ENCODE measurements at regions not wholly inside any gene's neighbourhood (a gene's known extent, or its start where the extent isn't known, plus 50 kb on each side); places are given as distances from the start of the nearest gene placed in this dataset.
A peak's percentile ranks its signal among the peaks of the same experiment; 100 is the strongest.

DNA sequence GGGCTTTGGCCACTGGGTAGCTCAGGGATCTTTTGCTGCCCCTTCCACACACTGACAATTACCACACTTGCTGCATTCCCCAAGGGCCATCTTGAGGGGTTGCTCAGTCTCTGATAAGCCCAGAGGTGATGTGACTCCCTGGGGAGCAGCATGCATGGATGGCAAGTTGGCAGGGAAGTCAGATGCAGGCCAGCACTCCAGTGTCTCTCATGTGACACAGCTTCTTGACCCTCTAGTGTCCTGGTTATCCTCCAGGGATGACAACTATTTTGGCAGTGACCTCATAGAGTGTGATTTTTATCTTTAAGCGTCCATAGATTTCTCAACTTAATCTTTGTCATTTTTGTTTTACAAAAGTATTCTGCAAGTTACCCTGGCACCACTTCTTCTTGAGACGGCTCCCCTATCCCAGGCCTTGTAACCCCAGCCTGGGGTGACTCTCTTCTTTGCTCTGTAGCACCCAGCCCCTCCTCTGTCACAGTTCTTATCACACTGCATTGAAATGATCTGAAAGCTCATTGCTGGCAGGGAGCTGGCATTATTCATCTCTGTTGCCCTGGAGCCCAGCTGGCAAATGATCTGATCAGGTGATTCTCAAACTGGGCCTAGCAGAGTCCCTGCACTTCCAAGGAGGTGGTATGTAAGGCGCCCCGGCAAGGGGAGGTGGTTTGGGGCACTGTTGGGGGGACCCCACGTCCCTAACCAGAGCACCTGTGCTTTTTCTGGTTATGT is 72.6 kb downstream of the TENT5C start:
- H3K14ac ChIP-seq (replicated peaks; ENCODE audit: low read depth, low read length), result no peak overlapping the region
- H3K9me3 ChIP-seq (ENCODE audit: control insufficient read depth, insufficient read depth, low read length), result no peaks in the 10 kb centered on the region
- 100% methylated on average over 1 of the region's 5 CpGs; no CpG with 5 or more reads in 1 of the 2 experiments for WGBS, 2 experiments (ENCODE audit: extremely low coverage in 2 of 2, insufficient read length in 1 of 2)
- no peak overlapping the region for H2BK5ac ChIP-seq (ENCODE audit: low read depth, low read length, poor library complexity, severe bottlenecking)
- dilution Hi-C loops (cut with HindIII; ENCODE audit: low sequenced_read_pairs, unreplicated experiment), result no loop called here
- H3K27me3 ChIP-seq (ENCODE audit: control insufficient read depth, insufficient read depth, low read length), result no peaks in the 10 kb centered on the region
- ChIA-PET CTCF (no interaction called here), POLR2A (ENCODE audit: unreplicated experiment) (no interaction called here)
- H3K36me3 ChIP-seq (ENCODE audit: control insufficient read depth, insufficient read depth, low read length), result no peaks in the 10 kb centered on the region
- intact Hi-C loops (cut with micrococcal nuclease), result no loop called here
- no peak overlapping the region for H2BK15ac ChIP-seq (ENCODE audit: low read depth, low read length)
- no peak overlapping the region for H3K18ac ChIP-seq (ENCODE audit: low read depth, low read length)
- H3K9me1 ChIP-seq (ENCODE audit: insufficient read depth, low read length), result peaks cover 14% of the 10 kb centered on the region
- no peak overlapping the region for H2AFZ ChIP-seq (replicated peaks; ENCODE audit: low read length, poor library complexity)
- ATAC-seq (ENCODE audit: low read depth) (no peak), DNase-seq (no peak)
- H3K4me1 ChIP-seq (ENCODE audit: control insufficient read depth, insufficient read depth, low read length), result peaks cover 12% of the 10 kb centered on the region
- H3K27ac ChIP-seq (ENCODE audit: insufficient read depth, low read length), result no peak overlapping the region
- no peak overlapping the region for H2BK120ac ChIP-seq (ENCODE audit: low read depth, low read length)
- H3K56ac ChIP-seq (ENCODE audit: extremely low read depth, insufficient read depth, low read length), result no peak overlapping the region
- peak overlapping the region; percentile 15 for H2AK9ac ChIP-seq (replicated peaks; ENCODE audit: low read depth, low read length, poor library complexity)
- H3K4ac ChIP-seq (ENCODE audit: low read depth, low read length), result peak overlapping the region; percentile 16; the same call in 1 of the 2 replicates
- H4K91ac ChIP-seq (ENCODE audit: insufficient read depth, low read depth, low read length), result no peak overlapping the region
- no peaks in the 10 kb centered on the region for H4K20me1 ChIP-seq (ENCODE audit: insufficient read depth, low read length)
- no peaks in the 10 kb centered on the region for H3K79me1 ChIP-seq (ENCODE audit: low read depth in 1 of 2, low read length in 2 of 2)
- H3K4me3 ChIP-seq (ENCODE audit: insufficient read depth, low read depth, low read length), result no peak overlapping the region
- H4K8ac ChIP-seq (ENCODE audit: low read depth in 2 of 2, low read length in 2 of 2), result no peak overlapping the region
- 0 out of 2 replicates have a peak overlapping the region, but pooled peaks have one; percentile 71 for H3K23ac ChIP-seq (ENCODE audit: low read depth, low read length)
- TF ChIP-seq SMC3 (IDR thresholded peaks at IDR 0.05; ENCODE audit: low read depth, low read length), result no peak
- no peak for TF ChIP-seq POLR2A (IDR thresholded peaks at IDR 0.05; ENCODE audit: low read depth, low read length)
- no peak for TF ChIP-seq MXI1 (IDR thresholded peaks at IDR 0.05; ENCODE audit: borderline replicate concordance, low read depth, low read length)
- no peak for TF ChIP-seq BHLHE40 (IDR thresholded peaks at IDR 0.05; ENCODE audit: low read depth, low read length)
- no peak for TF ChIP-seq RCOR1 (IDR thresholded peaks at IDR 0.05; ENCODE audit: insufficient replicate concordance, low read length)
- TF ChIP-seq CTCF (conservative IDR thresholded peaks at IDR 0.05; ENCODE audit: low read depth, low read length), result no peak
- TF ChIP-seq MAFK (IDR thresholded peaks at IDR 0.05; ENCODE audit: low read depth, low read length), result no peak
- no peak for TF ChIP-seq MAZ (IDR thresholded peaks at IDR 0.05; ENCODE audit: borderline replicate concordance, low read depth, low read length)
- TF ChIP-seq, protein P1, sequence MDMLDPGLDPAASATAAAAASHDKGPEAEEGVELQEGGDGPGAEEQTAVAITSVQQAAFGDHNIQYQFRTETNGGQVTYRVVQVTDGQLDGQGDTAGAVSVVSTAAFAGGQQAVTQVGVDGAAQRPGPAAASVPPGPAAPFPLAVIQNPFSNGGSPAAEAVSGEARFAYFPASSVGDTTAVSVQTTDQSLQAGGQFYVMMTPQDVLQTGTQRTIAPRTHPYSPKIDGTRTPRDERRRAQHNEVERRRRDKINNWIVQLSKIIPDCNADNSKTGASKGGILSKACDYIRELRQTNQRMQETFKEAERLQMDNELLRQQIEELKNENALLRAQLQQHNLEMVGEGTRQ (IDR thresholded peaks at IDR 0.05; ENCODE audit: low read depth, low read length), result no peak
- TF ChIP-seq RAD21 (IDR thresholded peaks at IDR 0.05; ENCODE audit: low read length), result no peak
- TF ChIP-seq NFE2L2 (IDR thresholded peaks at IDR 0.05; ENCODE audit: low read depth, low read length), result no peak
- no peak for TF ChIP-seq CEBPB (IDR thresholded peaks at IDR 0.05; ENCODE audit: low read depth, low read length)
- TF ChIP-seq RFX5 (IDR thresholded peaks at IDR 0.05; ENCODE audit: low read depth, low read length), result no peak
- TF ChIP-seq FOS (IDR thresholded peaks at IDR 0.05; ENCODE audit: low read depth, low read length), result no peak
- TF ChIP-seq ELK1 (IDR thresholded peaks at IDR 0.05; ENCODE audit: borderline replicate concordance, low read depth, low read length), result no peak
- TF ChIP-seq CHD1 (IDR thresholded peaks at IDR 0.05; ENCODE audit: low read depth, low read length), result no peak
- H3K4me2 ChIP-seq (ENCODE audit: low read depth, low read length), result no peak overlapping the region
- no peak overlapping the region for H2BK20ac ChIP-seq (ENCODE audit: low read depth, low read length)
- BruUV-seq (replicated peaks), result no TSS peak
- peak overlapping the region; percentile 43; the same call in 1 of the 2 replicates for H2AK5ac ChIP-seq (ENCODE audit: low read depth, low read length)
- no peak overlapping the region for H4K5ac ChIP-seq (ENCODE audit: low read depth, low read length)
- no peak overlapping the region for H3K9ac ChIP-seq (ENCODE audit: low read depth, low read length)
- in situ Hi-C loops (cut with MboI; ENCODE audit: low sequenced_read_pairs), result no loop called here

Data from IMR-90 (cell line).